Anterior cingulate cortex (tissue), 58 donors: ENCODE measurements at regions not wholly inside any gene's neighbourhood (a gene's known extent, or its start where the extent isn't known, plus 50 kb on each side); places are given as distances from the start of the nearest gene placed in this dataset.
A peak's percentile ranks its signal among the peaks of the same experiment; 100 is the strongest.
"Not testable (repeated sequence)": the region's sequence is repeated elsewhere in the genome, so short reads cannot be mapped to it uniquely, and the experiment has no call there.

Experiments used
- DNase-seq, 58 donors: peaks; one replicate each; lab custom pipeline; 2025; lab: John Stamatoyannopoulos, UW

DNA sequence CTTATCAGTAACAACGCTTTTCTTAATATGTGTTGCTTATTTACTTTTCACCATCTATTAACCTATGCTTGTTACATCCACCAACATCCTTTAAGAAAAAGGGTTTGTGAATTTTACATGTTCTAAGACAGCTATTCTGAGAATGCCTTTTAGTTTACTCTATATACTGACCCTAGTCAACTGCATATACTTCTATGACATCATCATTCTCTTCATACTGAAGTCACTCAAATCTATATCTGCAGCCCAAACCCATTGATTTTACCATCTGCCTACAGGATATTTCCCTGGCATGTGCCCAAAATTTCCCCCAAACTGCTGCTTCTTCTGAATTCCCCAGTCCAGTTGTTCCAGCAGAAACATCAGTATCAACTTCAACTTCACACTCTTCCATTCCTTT lies 94.6 kb upstream of the FAM204A start:
- no peak for DNase-seq

DNA sequence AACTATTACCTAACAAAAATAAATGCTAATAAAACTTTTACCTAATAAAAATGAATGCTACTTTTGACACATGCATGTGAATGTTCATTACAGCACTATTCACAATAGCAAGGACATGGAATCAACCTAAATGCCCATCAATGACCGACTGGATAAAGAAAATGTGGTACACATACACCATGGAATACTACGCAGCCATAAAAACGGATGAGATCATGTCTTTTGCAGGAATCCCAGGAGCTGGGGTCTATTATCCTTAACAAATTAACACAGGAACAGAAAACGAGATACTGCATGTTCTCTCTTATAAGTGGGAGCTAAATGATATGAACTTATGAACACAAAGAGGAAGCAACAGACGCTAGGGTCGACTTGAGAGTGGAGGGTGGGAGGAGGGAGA lies 88.1 kb upstream of the FAM204A start:
- DNase-seq: no peak

DNA sequence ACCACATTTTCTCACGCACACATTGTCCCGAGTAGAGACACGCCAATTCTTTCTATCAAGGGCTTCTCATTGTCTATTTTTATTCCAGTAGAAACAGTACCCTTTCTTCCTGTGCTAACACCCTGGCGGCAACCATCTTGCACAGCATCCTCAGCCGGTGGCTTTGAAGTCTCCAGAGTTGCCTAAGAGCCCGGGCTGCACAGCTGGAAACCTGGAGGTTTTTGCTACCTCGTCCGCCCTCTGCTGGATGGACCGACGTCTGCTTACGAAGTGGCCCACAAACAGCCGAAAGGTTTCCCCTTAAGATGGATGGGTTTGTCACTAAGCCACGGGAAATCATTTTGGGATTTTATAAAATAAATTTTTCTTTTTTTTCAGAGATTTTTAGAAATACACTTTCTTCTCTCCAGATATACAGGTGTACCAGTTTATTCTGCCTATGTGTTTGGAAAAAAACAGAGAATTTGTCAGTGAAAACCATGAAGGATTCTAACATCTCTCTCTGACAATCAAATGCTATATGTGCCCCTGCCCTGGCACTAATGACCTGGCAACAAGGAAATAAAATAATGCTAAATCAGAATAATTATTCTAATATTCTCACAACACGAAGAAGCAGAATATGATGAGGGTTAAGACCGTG lies 81.8 kb upstream of the FAM204A start:
- DNase-seq: peak in 51 of 58 donors; percentile 1 to 70 (median 24)

DNA sequence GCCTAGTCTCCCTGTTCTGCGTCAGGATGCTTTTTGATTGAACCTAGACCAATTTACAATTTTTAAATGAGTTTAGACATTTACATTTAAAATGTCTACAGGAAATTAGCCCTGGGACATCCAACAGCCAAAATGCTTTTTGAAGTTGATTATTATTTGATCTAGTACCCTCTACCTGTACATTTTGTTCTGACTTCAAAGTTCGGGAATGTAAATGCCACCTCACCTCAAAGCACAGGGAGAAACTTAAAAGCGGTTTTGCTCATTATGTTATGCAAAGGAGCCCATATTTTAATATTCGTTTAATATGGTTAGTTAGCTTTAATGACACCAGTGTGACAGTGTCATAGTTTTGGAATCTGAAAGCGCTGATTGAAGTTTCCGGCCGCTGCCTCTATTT lies 80.1 kb upstream of the FAM204A start:
- DNase-seq: no peak

DNA sequence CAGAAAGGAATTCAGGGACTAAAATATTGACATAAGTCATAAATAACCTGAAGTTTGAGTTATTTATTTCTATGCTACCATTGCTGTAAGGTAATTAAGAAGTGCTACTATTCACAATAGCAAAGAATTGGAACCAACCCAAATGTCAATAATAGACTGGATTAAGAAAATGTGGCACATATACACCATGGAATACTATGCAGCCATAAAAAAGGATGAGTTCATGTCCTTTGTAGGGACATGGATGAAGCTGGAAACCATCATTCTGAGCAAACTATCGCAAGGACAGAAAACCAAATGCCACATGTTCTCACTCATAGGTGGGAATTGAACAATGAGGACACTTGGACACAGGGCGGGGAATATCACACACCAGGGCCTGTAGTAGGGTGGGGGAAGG lies 77.9 kb upstream of the FAM204A start:
- not testable (repeated sequence) for DNase-seq

DNA sequence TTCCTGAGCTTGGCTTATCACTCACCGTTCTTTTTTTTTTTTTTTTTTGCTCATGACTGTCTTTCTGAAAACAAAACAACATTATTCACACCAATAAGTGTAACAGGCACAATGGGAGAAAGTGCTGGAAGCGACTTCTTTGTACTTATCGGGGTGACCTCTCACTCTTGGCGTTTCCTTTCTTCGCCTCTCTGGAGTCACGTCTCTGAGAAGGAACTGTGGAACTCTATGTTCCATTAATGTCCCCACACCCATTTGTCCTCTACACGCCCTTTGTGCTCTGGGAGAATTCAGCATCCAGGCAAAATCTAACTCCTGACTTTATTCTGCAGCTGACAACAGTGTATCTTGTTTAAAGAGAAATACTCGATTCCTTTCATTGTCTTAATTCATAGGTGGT lies 70.8 kb upstream of the FAM204A start:
- DNase-seq: no peak

DNA sequence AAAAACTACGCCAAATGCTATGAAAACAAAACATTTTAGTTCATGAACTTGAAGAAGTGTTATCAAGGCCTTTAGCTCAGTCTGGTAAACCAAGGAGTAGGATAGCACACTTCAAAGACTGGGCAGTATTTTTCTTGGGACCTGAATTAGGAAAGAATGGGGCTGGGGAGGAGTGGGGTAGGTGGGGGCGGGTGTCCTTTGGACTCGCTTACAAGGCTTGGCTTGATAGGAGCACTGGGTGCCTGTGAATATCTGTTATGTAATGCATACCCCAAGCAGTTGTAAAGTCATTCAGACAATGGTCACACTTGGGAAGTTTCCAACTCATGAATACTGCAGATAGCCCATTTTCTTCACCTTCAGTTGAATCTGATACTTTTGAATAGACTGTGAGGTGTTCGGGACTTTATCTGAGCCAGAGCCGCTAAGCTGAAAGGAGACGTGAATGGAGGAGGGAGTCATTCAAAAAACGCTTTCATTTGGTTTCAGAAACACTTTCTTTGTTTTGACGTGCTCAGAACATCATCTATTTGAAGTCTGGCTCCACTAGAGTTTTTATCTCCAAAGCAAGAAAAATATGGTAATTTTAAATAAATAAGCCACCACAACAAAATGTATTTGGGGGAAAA lies 70.1 kb upstream of the FAM204A start:
- DNase-seq: no peak

DNA sequence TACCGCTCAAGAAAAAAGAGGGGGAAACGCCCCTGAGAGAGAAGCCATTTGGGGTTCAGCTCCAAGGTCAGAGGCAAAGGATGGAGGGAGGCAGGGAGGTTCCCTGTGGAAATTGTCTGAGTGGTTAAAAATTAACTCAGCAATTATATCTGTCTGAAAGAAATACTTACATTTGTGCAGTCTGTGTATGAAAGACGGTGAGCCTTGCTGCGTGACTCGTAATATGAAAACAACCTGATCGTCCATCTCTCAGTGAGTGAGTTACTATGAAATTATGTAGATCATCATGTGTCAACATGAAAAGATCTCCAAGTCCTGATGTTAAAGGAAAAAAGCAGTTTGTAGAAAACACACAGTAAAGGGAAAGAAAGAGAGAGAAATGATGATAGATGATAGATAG lies 67.2 kb upstream of the FAM204A start:
- no peak for DNase-seq

DNA sequence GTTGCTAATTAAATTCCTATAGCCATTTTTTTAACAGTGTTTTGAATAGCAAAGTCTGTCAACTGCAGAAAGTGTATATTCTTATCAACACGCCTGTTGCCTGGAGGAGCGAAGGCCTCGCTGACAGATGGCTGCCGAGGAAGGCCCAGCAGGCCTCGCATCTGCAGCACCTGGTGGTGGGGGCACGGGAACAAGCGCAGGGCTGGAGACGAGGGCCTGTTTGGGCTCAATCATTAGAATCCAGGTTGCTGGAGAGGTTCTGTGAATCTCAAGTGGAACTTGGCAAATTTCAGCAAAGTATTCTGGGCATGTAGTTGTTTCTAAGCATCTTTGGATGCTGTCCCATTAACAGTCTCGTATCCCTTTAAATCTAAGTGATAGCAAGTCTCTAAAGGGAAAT lies 66.1 kb upstream of the FAM204A start:
- DNase-seq: no peak

DNA sequence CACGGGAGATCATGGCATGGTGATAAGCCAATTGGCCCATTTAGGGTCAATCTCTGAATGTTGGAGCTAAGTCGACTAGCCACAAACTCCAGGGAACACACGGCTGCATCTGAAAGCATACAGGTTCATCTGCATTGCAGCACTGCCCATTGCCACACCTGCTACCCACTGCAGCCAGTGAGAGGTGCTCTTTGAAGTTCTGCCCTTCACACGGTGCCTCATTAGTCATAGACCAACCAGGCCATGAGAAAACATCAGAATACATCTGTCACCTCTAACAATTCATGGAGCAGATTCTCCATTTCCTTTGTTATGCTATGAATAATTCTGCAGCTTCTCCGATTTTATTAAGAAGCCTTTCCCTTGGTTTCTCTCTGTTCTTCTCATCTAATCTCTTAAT lies 65.7 kb upstream of the FAM204A start:
- DNase-seq: no peak

DNA sequence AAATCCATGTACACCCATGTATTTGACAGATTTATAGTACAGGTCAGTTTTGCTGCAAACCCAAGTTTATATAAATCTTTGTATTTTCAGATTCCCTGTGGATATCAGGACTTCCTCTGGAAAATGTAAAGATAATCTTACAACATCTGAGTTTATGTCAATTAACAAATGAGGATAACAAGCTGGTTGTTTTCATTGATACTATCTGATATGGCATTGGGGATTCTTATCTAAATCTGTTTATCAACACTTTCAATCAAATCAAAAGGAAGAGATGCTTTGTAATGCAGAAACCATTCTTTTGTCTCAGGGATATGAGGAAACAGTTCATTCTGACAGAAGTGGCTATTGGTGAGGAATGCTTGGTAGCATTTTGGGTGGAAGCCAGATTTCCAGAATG lies 64.9 kb upstream of the FAM204A start:
- no peak for DNase-seq

DNA sequence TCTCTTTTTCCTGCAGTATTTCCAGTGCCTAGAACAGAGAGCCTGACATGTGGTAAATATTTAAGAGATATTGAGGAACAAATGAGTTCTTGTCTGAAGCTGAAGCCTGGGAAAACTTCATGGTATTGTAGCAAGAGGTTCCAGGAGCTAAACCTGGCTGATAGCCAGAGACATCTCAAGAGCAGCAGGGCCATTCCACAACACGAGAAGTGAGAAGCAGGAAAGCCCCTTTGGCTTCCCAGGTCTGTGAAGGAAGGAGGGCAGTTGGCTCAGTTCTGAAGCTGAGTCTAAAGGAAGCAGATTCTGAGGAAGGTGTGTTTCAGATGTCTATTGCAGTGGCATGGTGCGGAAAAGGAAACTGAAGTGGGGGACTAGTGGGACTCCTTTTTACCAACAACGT lies 63.8 kb upstream of the FAM204A start:
- no peak for DNase-seq

DNA sequence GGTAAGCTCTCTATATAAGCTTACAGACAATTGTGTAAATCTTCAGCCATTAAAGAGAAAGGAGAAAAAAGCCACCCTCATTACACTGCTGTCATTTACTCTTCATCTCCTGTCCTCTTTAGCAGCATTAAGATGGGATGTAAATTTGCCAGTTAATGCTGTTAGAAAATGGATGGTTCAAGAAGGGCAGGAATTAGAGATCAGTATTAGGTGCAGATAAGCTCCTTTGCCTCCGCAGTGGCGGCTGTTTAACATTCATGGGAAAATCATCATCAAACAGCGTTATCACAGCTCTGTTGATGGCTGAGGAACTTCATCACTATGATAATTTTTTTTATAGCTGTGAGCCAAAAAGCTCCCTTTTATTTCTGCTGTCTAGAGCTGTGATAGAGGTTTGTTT lies 61.8 kb upstream of the FAM204A start:
- no peak for DNase-seq

DNA sequence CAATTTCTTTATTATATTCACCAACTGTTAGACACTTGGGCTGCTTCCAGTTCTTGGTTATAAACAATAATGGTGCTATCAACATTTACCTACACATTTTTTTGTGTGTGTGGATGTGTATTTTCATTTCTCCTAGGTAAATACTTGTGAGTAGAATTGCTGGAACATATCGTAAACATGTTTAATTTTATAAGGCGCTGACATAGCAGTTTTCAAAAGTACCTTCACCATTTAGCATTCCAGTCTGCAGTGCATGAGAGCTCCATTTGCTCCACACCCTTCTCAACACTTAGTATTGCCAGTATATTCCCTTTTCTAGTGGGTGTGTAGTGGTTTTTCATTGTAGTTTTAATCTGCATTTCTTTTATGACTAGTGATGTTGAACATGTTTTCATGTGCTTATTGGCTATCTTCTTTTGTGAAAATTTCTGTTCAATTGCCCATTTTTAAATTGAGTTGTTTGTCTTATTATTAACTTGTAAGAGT lies 59.6 kb upstream of the FAM204A start:
- DNase-seq: no peak

DNA sequence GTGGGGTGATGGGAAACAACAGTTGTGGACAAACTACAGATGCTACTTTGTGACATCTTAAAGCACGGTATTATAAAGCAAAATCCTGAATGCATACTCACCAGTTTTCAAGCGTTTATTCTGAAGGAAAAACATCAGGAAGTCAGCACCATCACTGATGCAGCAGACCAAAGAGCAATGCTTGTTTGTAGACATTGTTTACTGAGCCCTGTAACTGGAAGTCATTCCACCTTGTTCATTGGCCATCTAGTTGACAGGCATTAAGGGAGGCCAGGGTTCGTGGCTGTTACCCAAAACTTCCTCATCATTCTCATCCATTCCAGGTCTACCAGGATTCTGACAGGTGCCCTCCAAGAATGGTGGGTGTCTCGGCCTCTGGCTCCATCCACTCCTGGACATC lies 55.3 kb upstream of the FAM204A start:
- no peak for DNase-seq

DNA sequence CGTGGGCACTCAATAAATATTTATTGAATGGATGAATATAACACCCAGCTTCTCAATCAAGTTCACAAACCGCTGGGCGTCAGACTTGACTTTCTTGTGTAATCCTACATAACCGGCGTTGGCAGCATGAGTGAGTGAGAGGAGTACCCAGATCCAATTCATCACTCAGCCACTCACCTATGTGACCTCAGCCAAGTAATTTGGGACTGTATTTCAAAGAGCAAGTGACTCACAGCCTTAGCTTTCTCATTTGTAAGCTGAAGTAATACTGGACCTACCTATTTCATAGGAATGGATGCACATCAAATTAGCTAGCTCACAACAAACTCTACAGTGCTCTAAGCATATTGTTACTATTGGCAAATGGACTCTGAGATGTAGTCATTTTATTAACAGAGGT lies 53.8 kb upstream of the FAM204A start:
- no peak for DNase-seq

DNA sequence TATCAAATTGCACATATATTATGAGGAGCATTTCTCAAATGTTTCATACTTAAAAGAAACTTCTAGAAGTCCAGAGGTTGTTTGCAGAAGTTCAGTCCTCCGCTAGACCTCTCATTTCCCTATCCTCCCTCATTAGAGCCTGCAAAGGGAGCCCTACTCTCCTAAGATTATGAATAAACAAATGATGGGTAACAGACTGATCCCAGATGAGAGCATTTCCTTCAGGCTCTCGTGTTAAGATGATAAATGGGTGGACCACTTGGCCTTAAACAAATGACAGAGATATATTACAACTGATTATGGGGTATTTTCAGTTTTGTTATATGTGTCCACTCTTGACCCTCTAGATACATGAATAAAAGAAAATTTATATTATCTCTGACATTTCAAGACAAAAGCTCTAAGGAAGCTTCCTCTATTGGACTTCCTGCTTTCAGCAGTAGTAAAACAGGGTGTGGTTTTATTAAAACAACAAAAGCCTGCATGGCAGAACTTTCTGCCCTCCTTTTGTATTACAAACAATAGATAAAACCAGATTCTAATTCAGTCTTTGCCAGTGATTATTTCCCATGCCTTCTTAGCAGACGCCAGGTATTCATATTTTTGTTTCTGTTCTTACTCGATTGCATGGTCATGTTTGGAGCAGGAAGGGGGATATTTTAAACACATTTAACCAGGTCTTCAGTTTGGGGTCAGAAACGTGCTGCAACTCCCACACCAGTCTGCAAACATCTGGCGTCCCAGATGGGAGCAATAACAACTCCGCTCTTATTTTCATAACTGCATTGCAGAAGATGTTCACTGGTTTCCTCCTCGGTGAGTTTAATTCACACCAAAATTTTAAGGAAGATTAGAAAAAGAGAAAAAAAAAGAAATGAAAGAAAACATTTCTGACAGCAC lies 52.4 kb upstream of the FAM204A start:
- no peak for DNase-seq

DNA sequence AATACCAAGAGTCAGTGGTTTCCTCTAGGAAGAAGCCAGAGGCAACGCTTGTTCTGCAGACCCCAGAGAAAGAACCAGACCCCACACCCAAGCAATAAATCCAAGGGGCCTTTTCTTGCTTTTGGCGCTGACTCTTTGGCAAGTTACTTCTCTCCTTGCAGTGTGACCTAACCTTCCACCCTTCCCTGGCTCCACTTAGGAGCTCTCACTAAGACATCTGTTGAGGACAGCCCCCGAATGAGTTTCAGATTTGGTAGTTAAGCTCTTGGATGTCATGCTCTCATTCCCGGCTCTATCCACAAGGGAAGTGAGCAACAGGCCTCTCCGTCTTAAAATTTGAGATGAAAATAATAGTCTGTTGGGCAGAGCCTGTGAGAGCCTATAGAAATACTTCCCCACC lies 50.6 kb upstream of the FAM204A start:
- no peak for DNase-seq
